ENCODE measurements at regions not wholly inside any gene's neighbourhood (a gene's known extent, or its start where the extent isn't known, plus 50 kb on each side); places are given as distances from the start of the nearest gene placed in this dataset.

GRCh38 chrX:83185010-83185409, 323.1 kb upstream of the POU3F4 start:
- 0% methylated on average over 5 of the region's 6 CpGs for WGBS (ENCODE audit: insufficient coverage, low coverage, missing lambda C conversion rate)
- H3K36me3 ChIP-seq (ENCODE audit: control insufficient read depth, insufficient read depth, low read length) = no peaks in the 10 kb centered on the region
- no peaks in the 10 kb centered on the region for H3K27me3 ChIP-seq (ENCODE audit: control insufficient read depth in 2 of 2, insufficient read depth in 2 of 2, low read length in 2 of 2)
- H3K79me2 ChIP-seq (ENCODE audit: control insufficient read depth, insufficient read depth, low read length) = no peaks in the 10 kb centered on the region
- FAIRE-seq = no peak
- no TSS peak for BruUV-seq (replicated peaks)
- no peak overlapping the region for H2AFZ ChIP-seq (ENCODE audit: low read depth, low read length)
- in situ Hi-C loops (cut with MboI) (no loop called here), intact Hi-C loops (cut with micrococcal nuclease) (no loop called here)
- CTCF ChIA-PET (ENCODE audit: low intra/inter-chr PET ratio) = no interaction called here
- H3K4me3 ChIP-seq = no peak overlapping the region
- no peak overlapping the region for H3K9ac ChIP-seq (ENCODE audit: insufficient read depth in 1 of 2, low read depth in 2 of 2, low read length in 2 of 2)
- H3K27ac ChIP-seq (ENCODE audit: extremely low read depth, low read depth, low read length) = no peak overlapping the region
- POLR2A ChIA-PET = no interaction called here
- H3K4me2 ChIP-seq (ENCODE audit: insufficient read depth, low read length) = no peak overlapping the region
- TF ChIP-seq ZNF444 (CRISPR knock-in tag; IDR thresholded peaks at IDR 0.05) = no peak
- no peak for TF ChIP-seq ZNF639 (CRISPR knock-in tag; conservative IDR thresholded peaks at IDR 0.05 in 1 of 2, IDR thresholded peaks at IDR 0.05 in 1 of 2)
- TF ChIP-seq THRAP3 (IDR thresholded peaks at IDR 0.05; ENCODE audit: borderline replicate concordance) = no peak
- no peak for TF ChIP-seq SIN3A (IDR thresholded peaks at IDR 0.05; ENCODE audit: borderline replicate concordance in 2 of 2, control insufficient read depth in 1 of 2, low read depth in 2 of 2, low read length in 2 of 2)
- no peak for TF ChIP-seq TCFL5 (CRISPR knock-in tag; conservative IDR thresholded peaks at IDR 0.05)
- TF ChIP-seq TCF7 (IDR thresholded peaks at IDR 0.05; ENCODE audit: borderline replicate concordance) = no peak
- no peak for TF ChIP-seq RNF2 (IDR thresholded peaks at IDR 0.05)
- TF ChIP-seq ARID2 (IDR thresholded peaks at IDR 0.05) = no peak
- no peak for TF ChIP-seq KDM1A (IDR thresholded peaks at IDR 0.05)
- TF ChIP-seq ZNF347 (CRISPR knock-in tag; IDR thresholded peaks at IDR 0.05; ENCODE audit: low read depth) = no peak
- TF ChIP-seq DPF2 (IDR thresholded peaks at IDR 0.05) = no peak
- TF ChIP-seq ZNF561 (CRISPR knock-in tag; conservative IDR thresholded peaks at IDR 0.05) = no peak
- no peak for DNase-seq (ENCODE audit: extremely low read depth in 1 of 4, low spot score in 3 of 4)
- no peaks in the 10 kb centered on the region for H4K20me1 ChIP-seq (replicated peaks; ENCODE audit: control insufficient read depth, insufficient read depth, low read length)
- H3K9me3 ChIP-seq (replicated peaks; ENCODE audit: control insufficient read depth, insufficient read depth, low read depth, low read length) = no peaks in the 10 kb centered on the region
- no peak for ATAC-seq
- no peaks in the 10 kb centered on the region for H3K9me1 ChIP-seq (ENCODE audit: control insufficient read depth, insufficient read depth, low read length)
- no peaks in the 10 kb centered on the region for H3K4me1 ChIP-seq (replicated peaks in 1 of 2; ENCODE audit: control insufficient read depth in 2 of 2, insufficient read depth in 2 of 2, low read length in 2 of 2)

All from K562 (cell line).